ENCODE measurements at regions not wholly inside any gene's neighbourhood (a gene's known extent, or its start where the extent isn't known, plus 50 kb on each side); places are given as distances from the start of the nearest gene placed in this dataset.
"Not testable (repeated sequence)": the region's sequence is repeated elsewhere in the genome, so short reads cannot be mapped to it uniquely, and the experiment has no call there.

DNA sequence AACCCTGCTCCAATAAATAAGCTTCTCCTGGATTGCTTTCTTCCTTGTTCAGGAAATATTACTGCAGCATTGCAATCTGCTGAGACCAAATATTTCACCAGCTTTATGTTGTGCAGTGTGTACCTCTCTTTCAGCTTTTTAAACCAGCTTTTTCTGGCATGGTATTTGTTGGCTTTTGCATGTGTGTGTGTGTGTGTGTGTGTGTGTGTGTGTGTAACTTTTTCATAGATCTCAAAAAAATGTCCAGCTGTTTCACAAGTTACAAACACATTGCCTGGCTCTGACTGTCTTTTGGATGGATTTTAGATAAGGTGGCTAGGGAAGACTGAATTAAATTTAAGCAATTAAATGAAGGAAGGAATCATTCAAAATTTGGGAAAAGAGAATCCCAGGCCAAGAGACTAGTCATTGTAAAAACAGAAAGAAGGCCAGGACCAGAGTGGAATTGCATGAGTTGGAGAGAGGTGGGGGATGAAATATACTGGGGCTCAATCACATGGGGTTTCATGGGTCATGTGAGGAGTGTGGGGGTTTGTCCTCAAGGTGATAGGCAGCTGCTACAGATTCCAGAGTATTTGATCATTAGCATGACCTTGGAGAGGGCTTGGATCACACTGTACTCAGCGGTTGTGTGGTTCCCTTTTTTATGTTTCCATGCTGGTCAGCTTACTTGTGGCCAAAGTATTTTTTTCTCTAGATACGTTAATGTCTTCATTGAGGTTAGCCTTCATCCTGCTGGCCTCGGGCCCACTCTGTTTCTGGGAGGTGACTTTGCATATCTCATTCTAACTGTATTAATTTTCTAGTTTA is 357.7 kb upstream of the BOD1L1 start:
- no peak for DNase-seq (ENCODE audit: low read depth in 3 of 3)

- no peak for DNase-seq (ENCODE audit: low read depth in 3 of 3)
These were observed 358.3 kb upstream of the BOD1L1 start for GRCh38 chr4:13985837-13986236.

DNA sequence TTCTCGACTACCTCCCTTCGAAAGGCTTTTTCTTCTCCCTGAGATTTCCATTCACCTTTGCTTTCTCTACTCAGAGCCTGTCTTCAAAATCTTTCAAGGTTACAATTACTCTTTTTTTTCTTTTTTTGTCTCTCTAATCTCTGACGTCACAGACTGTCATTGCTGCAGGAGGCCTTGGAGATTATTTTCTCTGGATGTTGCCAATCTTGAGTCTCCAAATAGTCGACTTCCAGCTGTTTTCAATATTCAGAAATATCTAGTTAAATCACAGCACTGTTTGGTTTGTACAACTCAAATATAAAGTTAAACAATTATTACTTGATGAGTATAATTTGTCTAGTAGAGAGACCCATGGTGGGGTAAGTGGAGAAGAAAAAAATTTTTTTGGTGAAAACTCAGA is 359.0 kb upstream of the BOD1L1 start:
- no peak for DNase-seq (ENCODE audit: low read depth in 3 of 3)

DNA sequence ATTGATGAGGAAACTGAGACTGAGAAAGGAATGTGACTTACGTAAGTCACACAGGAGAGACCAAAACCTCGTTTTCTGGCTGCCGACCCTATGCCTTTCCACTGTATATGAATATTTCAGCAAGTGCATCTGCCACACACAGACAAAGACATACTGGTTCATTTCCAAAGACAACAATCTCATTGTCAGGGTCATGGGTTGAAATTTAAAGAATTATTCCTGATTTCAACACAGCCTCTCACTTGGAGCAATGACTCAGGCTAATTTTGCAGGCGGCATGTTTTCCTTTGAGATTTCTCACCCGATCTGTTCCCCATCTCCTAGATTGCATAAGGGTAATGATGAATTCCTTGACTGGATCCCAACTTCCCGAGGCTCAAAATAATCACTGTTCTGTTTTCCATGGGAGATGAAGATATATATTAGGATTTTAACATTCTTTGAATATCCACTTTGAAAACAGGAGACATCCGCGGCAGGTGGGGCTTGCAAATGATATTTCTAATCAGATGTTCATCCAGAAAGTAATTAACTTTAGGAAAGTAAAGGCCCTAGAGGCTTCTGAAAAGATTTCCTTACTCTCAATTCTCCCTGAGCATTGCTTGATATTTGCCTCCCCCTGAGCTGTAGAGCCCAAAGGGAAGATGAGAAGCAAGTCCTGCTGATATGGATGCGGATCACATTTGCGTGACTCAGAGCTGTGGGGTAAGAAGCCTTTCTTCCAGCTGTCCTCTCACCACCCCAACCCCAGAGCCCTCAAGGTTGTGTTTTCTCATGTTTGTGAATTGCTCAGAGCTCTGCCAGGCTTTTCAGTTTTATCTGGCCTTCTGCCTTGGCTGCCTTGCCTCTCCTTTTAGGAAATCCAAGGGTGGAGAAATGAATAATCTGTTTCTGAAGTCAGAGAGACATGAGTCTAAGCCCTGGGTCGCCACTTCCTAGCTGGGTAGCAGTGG is 361.1 kb upstream of the BOD1L1 start:
- no peak for DNase-seq (ENCODE audit: low read depth in 3 of 3)

DNA sequence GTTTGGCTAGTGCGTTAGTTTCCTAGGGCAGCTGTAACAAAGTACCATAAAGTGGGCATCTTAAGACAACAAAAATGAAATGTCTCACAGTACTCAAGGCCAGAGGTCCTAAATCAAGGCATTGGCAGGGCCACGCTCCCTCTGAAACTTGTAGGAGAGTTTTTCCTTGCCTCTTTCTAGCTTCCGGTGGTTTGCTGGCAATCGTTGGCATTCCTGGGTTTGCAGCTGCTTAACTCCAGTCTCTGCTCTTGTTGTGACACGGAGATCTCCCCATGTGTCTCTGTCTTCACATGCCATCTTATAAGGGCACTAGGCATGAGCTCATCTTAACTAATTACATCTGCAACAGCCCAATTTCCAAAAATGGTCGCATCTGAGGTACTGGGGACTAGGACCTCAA is 362.0 kb upstream of the BOD1L1 start:
- DNase-seq (ENCODE audit: low read depth in 3 of 3) = no peak

DNA sequence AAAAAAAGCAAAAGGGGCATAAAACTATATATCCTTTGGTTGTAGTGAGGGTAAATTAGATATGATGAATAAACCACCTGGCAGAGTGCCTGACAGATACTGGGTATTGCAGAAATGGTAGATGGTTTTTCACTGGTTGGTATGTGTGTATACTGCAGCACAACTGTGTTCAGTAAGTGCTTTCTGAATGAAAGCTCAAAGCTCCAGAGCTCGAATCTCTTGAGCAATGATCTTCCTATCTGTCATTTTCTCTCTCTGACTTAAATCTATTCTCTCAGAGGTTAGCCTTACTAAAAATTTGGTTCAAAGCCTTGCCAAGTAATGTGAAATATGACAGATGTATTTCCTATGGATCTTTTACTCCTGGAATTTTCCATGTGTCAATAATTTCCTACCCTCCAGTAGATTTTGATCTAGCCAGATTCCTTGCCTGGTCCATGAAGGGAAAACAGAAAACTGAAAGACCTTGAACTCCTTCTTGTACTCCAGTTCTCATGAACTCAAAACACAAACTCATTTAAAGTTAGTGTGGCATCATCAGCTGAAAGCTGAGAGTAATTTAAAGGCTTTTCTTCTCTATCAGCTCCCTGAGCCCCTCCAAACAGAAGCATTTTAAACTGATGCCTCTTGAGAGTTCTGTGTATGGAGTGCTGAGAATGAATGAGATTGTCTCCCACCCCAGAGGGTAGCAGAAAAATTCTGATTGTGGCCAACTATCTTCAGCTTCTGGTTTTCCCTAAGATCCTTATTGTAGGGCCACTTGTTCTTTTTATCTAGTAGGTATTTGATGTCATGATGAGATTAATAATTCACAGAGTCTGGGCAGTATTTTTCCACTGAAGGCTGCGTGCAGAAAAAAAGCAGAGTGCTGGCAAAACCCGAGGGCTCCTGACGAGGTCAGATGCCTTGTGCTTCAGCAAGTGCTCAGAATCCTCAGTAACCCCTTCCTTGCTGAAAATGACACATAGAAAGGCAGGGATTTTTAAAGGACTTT is 363.4 kb upstream of the BOD1L1 start:
- DNase-seq (ENCODE audit: low read depth in 3 of 3) = no peak

GRCh38 chr4:13992041-13992440 is 364.5 kb upstream of the BOD1L1 start:
- no peak for DNase-seq (ENCODE audit: low read depth in 3 of 3)

GRCh38 chr4:13992975-13993520 is 365.5 kb upstream of the BOD1L1 start:
- no peak for DNase-seq (ENCODE audit: low read depth in 3 of 3)

GRCh38 chr4:13994016-13994415 is 366.5 kb upstream of the BOD1L1 start:
- DNase-seq (ENCODE audit: low read depth in 3 of 3) = no peak

- DNase-seq (ENCODE audit: low read depth in 3 of 3) = no peak
These were observed 371.4 kb upstream of the BOD1L1 start for GRCh38 chr4:13998850-13999445.

- DNase-seq (ENCODE audit: low read depth in 3 of 3) = no peak
These were observed 372.7 kb upstream of the BOD1L1 start for GRCh38 chr4:14000091-14000814.

DNA sequence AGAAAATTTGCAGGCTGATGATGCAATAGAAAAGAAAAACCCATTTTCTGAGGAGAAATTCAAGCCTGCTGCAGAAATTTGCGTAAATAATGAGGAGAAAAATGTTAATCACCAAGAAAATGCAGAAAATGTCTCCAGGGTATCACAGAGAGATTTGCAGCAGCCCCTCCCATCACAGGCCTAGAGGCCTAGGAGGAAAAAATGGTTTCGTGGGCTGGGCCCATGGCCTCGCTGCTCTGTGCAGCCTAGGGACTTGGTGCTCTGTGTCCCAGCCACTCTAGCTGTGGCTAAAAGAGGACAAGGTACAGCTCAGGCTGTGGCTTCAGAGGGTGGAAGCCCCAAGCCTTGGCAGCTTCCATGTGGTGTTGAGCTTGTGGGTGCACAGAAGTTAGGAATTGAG is 374.8 kb upstream of the BOD1L1 start:
- not testable (repeated sequence) for DNase-seq (ENCODE audit: low read depth in 3 of 3)

DNA sequence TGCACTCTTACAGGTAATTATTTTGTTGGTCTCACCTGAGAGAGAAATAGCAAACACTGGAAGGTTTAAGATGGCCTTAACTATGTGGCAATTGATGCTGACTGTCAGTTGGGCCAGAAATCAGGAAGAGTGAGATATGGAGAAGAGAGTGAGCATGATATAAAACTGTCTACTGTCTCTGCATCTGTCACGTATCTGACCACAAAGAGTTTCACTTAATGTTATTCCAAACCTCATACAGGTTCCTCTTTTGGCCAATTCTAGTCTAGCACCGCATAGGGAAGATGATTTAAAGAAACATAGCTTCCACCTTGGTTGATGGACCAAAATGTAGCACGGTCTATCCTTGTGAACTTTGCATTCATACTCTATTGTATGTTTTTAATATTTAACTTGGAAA is 381.0 kb upstream of the BOD1L1 start:
- no peak for DNase-seq (ENCODE audit: low read depth in 3 of 3)

DNA sequence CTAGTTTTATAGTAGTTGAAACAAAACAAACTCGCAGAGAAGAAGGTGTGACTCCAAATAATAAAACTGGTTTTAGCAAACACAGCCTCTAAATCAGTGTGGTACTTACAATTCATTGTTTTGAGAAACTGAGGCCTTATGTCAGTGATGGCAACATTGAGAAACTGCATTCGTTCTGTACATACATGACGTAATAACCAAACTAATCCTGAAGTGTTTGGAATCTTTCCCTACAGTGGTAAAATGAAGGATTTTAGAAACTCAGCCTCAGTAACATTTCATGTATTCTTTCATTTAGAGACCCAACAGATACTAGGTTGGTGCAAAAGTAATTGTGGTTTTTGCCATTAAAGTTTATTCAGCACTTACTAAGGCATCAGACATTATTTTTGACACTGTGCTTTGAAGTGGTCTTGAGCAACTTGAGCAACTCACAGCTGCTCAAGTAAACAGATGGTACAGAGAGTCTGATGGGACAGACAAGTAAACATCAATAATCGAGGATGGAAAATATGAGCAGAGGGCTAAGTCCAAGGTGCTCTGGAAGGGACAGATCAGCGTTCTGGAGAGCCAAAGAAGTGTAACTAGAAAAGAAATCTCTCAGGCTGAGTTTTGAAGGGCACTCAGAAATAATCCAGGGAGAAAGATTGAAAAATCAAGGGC is 390.8 kb upstream of the BOD1L1 start:
- DNase-seq (ENCODE audit: low read depth in 3 of 3) = no peak

DNA sequence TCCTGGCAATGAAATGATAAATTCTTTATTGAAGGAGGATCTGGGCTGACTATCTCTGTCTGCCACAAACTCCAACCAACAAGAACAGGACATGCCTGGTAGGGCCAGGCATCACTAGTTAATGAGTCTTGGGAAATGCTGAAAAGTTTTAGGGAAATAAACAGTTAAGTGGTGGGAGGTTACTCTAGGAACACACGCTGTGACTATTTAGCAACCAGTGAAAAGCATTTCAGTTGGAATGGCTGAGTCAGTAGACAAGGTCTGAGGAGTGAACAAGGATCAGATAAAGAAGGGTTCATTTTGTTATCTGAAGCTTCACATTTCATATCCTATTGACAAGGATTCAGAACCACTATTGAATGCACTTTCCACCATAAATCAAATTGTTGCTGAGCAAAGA is 394.9 kb upstream of the BOD1L1 start:
- DNase-seq (ENCODE audit: low read depth in 3 of 3) = no peak

DNA sequence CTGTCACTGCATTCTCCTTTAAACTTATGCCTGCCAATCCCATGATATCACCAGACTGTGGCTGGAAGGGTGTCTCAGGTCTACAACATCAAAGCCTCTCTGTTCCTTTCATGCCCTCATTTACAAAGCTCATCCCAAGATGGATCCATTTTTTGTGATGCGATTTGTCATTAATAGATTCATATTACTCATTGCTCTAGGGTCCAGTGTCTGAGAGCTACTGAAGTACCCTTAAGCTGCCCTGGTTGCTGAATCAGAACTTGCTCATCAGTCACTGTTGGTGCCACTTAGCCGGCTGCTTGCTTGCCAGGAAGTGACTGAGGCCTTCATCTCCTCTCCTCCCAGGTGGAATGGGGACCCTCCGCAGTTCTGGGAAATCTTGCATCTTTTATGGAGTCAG is 395.5 kb upstream of the BOD1L1 start:
- no peak for DNase-seq (ENCODE audit: low read depth in 3 of 3)

- DNase-seq (ENCODE audit: low read depth in 3 of 3) = no peak
These were observed 396.4 kb upstream of the BOD1L1 start for GRCh38 chr4:14023896-14024295.

DNA sequence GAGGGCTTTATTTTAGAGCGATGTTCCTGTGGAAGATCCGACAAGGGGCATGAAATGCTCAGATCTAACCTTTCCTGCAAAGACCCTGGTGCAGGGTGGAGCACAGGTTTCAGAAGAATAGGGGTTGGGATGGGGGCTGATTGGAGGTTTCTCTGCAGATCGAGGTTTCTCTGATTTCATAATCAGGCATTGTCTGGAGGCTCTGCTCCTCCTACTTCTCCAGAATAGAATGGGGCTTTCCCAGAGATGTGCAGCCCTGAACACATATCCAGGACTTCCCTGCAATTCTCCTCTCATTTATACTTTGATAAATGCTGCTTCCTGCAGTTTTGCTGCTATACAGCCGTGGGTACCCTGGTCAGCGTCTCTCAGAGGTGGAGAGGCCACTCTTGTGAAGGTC is 397.6 kb upstream of the BOD1L1 start:
- DNase-seq (ENCODE audit: low read depth in 3 of 3) = no peak

DNA sequence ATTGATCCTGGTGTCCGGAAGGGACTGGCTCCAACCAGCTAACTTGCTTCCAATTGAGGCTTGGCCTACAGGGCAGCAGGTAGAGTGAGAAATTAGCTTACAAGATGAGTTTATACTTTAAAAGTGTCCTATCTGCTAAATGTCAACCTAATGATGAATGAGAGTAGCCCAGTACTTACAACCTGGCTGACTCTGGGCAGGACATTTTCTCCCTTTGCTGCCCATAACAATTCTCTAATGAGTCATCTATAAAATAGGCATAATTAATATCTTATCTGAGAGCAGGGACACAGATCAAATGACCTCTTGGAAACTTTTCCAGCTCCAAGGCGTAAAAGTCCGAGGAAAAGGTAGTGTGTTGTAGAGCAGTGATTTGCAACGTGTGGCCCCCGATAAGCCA is 398.4 kb upstream of the BOD1L1 start:
- no peak for DNase-seq (ENCODE audit: low read depth in 3 of 3)

DNA sequence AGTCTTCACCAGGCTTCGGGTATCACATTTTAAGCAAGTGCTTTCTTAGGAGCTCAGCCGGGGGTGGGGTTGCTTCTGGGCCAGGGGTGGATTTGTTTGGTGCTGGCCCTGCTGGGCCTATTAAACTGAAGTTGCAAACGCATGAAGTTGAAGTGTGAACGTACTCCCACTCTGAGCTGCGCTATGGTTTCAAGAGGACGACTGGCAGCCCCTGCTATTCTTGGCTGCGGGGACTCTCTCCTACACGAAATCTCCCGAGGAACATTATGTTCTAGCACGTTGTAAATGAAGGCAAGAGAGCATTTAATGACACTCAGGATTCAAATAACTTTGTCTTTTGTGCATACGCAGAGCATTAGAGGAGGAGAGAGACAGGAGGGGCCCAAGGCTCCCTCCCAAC is 401.3 kb upstream of the BOD1L1 start:
- no peak for DNase-seq (ENCODE audit: low read depth in 3 of 3)

All from stimulated activated CD4-positive, alpha-beta T cell treated with anti-CD3 and anti-CD28 coated beads, TNF-alpha, amount 100 ng/mL, for 24 hours (primary cell).